GM19239 (cell line): ENCODE measurements at regions not wholly inside any gene's neighbourhood (a gene's known extent, or its start where the extent isn't known, plus 50 kb on each side); places are given as distances from the start of the nearest gene placed in this dataset.

ENCODE experiments used
- DNase-seq: peaks from one replicate; pipeline ENCODE4 v3.0.0; 2011; ENCODE audit warnings: low spot score; ENCODE audit not compliant: insufficient read length
- FAIRE-seq: peaks from 2 replicates; lab custom pipeline; 2011; peaks lifted over from hg19 to GRCh38; lab: Jason Lieb, UNC

GRCh38 chr17:65446838-65447526 lies 114.5 kb downstream of the AXIN2 start:
- no peak for FAIRE-seq
- no peak for DNase-seq

DNA sequence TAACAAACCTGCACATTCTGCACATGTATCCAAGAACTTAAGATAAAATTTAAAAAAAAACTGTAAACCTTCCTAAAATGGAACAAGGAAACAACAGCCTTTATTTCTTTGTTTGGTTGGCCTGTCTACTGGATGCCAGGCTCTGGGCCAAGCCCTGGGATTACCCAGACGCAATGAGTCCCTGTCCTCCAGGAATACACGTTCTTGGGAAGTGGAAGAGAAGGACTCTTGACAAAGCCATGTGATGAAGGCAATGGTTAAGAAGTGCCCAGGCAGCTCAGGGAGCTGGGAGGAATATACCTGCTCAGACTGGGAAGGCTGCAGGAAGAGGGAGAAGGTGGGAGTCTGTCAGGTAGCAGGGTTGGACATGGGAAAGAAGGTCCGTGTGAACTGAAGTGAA lies 115.4 kb downstream of the AXIN2 start:
- no peak for FAIRE-seq
- DNase-seq: no peak

DNA sequence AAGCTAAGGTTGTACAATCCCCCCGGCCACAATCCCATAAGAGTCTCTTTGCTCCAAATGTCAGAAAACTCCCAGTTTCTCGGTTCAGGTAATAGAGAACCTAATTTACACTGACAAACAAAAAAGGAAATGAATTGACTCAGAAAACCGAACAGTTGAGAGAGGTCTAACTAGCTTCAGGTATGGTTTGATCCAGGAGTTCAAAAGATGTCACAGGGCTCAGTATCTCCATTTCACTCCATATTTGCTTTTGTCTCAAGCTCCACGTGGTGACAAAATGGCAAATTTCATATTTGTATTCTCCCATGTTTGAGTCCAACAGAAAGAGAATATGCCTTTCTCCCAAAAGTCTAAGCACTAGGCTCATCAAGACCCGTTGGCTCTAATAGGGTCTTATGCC lies 117.4 kb downstream of the AXIN2 start:
- FAIRE-seq (no peak), DNase-seq (no peak)

DNA sequence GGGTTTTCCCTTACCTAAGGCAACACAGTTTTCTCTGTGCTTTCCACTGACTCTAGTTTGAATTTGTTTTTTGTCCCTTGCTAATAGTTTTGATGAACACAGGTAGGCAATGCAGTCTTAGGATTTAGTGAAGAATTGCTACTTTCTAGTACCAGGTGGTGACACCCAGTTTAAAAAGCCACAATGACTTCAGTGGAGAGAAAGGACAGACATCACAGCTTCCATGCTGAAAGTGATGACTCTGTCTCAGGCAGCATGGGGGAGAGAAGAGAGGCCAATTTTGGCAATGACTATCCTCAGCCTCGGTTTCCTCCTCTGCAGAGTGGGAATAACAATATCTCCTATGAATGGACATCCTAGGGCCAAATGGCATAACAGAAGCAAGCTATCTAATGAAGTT lies 118.8 kb downstream of the AXIN2 start:
- DNase-seq (no peak), FAIRE-seq (no peak)

DNA sequence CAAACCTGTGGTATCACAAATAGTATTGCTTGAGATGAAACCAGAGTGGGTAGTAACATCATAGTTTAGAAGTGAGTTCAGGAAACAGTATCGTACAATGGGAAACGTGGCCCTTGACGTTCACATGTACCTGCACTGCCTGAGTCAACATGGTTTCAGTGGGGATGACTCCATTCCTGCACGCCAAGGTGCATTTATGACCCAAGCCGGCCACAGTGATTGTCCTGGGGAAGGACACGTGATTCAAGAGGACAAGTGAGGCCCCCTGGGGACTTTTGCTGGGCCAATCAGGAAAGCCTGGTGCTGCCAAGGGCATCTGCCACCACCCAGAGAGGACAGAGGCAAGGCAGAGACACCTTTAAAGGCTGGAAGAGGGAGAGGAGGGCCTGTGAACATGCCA lies 119.2 kb downstream of the AXIN2 start:
- FAIRE-seq: no peak
- no peak for DNase-seq

DNA sequence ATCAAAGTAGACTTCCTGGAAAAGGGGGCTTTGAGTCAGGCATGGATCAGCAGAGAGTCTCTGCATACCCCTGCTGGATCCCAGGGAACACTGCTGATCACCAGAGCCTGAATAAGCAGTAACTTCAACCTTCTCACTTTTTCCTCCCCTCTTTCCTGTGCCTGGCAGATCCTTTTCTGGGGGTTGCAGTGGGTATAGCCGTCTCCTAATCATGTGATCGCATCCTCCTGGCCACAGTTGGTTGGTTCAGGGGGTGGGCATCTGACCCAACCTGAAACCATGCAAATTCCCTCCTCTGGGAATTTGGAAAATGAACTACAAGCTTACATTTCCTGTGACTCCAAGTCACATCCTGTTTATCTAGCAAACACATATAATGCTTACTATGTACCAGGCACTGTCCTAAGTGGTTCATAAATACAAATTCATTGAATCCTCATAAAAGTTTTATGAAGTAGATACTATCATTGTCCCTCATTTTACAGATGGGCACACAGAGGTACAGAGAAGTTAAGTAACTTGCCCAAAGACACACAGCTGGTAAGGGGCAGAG lies 120.3 kb downstream of the AXIN2 start:
- FAIRE-seq (no peak), DNase-seq (no peak)

GRCh38 chr17:65438708-65439294 lies 122.6 kb downstream of the AXIN2 start:
- no peak for DNase-seq
- FAIRE-seq: no peak

GRCh38 chr17:65438173-65438572 lies 123.3 kb downstream of the AXIN2 start:
- DNase-seq (no peak), FAIRE-seq (no peak)

GRCh38 chr17:65436871-65437270 lies 124.6 kb downstream of the AXIN2 start:
- DNase-seq (no peak), FAIRE-seq (no peak)

DNA sequence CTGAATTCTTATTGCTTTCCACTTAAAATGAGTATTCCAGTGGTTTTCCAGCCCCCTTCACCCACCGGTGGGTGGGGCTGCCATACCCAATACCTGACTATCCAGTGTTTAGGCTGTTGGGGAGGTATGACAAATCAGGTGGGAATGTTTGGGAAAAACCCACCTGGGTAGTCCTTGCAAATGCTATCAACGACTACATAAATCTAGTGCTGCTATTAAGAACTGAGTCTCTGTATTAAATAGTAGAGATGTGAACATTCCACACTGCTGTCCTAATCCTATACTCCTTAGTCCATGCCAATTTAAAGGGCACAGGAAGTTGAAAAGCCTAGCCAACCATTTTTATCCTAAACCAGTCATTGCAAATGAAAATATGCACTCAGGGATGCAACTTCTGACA lies 126.6 kb downstream of the AXIN2 start:
- no peak for FAIRE-seq
- DNase-seq: no peak

- FAIRE-seq: no peak
- no peak for DNase-seq
Observed at GRCh38 chr17:65434251-65434650, 127.2 kb downstream of the AXIN2 start.

GRCh38 chr17:65433592-65433991 lies 127.9 kb downstream of the AXIN2 start:
- DNase-seq: no peak
- FAIRE-seq: no peak

DNA sequence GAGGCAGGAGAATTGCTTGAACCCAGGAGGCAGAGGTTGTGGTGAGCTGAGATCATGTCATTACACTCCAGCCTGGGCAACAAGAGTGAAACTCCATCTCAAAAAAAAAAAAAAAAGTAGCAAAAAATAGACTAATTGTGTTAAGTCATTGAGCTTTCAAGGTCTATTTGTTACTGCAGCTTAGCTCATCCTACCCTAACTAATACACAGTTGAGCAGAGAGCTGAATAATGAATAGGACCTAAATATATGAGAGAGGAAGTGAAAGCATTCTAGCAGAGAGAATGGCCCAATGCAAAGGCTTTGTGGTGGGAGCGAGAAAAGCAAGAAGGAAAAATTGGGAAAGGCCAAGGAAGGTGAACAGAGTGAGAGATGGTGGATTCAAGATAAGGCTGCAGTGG lies 128.3 kb downstream of the AXIN2 start:
- FAIRE-seq: no peak
- DNase-seq: no peak

DNA sequence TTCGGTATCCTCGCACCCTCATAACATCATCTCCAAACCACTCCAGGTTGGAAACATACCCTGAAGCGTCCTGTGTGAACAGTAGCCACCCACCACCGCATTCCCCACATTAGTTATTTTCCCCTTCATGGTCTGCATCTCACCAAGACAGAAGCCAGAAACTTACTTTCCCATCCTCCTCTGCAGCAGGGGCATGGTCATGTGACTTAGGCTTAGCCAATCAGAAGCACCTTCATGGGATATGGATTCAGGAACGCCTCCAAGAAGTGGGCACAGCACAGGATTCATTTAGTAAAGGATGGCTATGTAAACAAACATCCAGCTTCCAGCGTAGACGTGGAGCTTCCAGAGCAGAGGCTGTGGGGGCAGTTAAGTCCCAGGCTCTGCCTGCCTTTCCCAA lies 130.3 kb downstream of the AXIN2 start:
- DNase-seq: no peak
- no peak for FAIRE-seq

- FAIRE-seq (no peak), DNase-seq (no peak)
Observed at GRCh38 chr17:65430209-65430833, 131.1 kb downstream of the AXIN2 start.

- DNase-seq (no peak), FAIRE-seq (no peak)
Observed at GRCh38 chr17:65423346-65424140, 137.9 kb downstream of the AXIN2 start.

GRCh38 chr17:65418622-65419021 lies 142.8 kb downstream of the AXIN2 start:
- DNase-seq (no peak), FAIRE-seq (no peak)

- FAIRE-seq (no peak), DNase-seq (no peak)
Observed at GRCh38 chr17:65417406-65418221, 143.8 kb downstream of the AXIN2 start.

DNA sequence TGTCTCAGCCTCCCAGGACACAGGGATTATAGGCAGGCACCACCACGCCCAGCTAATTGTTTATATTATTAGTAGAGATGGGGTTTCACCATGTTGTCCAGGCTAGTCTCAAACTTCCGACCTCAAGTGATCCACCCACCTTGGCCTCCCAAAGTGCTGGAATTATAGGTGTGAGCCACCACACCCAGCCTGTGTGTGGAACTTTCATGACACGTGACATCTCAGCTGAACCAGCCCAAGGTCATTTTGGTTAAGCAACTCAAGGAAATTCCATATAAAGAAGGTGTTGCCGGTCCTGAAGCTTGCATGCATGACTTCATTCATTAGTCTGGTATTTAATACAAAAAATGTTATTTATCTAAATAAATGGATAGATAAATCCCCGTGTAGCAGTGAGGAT lies 145.5 kb downstream of the AXIN2 start:
- FAIRE-seq (no peak), DNase-seq (no peak)

DNA sequence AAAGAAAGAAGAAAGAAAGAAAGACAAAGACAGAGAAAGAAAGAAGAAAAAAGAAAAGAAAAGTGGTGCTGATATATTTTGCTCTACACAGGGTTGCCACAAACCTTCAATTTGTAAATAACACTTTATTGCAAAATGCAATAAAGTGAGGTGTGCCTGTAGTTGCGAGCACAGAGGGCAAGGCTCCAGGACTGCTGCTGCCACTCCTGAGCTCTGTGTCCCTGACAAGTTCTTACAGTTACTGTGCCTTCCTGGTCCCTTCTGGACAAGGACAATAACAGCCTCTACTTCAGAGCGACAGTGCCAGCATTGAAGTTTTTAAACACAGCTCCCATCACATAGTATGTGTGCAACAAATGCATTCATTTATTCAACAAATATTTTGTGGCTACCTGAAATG lies 148.1 kb downstream of the AXIN2 start:
- DNase-seq (no peak), FAIRE-seq (no peak)
